ENCODE measurements at regions not wholly inside any gene's neighbourhood (a gene's known extent, or its start where the extent isn't known, plus 50 kb on each side); places are given as distances from the start of the nearest gene placed in this dataset.

GRCh38 chr16:85326113-85326793 is 214.0 kb upstream of the CIBAR2 start:
- no peak for DNase-seq (ENCODE audit: low read depth in 2 of 2)

GRCh38 chr16:85326794-85327181 is 214.5 kb upstream of the CIBAR2 start:
- DNase-seq (ENCODE audit: low read depth in 2 of 2) = no peak

GRCh38 chr16:85327731-85328675 is 215.7 kb upstream of the CIBAR2 start:
- DNase-seq (ENCODE audit: low read depth in 2 of 2) = no peak

- no peak for DNase-seq (ENCODE audit: low read depth in 2 of 2)
Observed at GRCh38 chr16:85328676-85329058, 216.4 kb upstream of the CIBAR2 start.

- no peak for DNase-seq (ENCODE audit: low read depth in 2 of 2)
Observed at GRCh38 chr16:85329059-85329812, 217.0 kb upstream of the CIBAR2 start.

GRCh38 chr16:85330006-85330693 is 217.9 kb upstream of the CIBAR2 start:
- DNase-seq (ENCODE audit: low read depth in 2 of 2) = no peak

- no peak for DNase-seq (ENCODE audit: low read depth in 2 of 2)
Observed at GRCh38 chr16:85330694-85331188, 218.5 kb upstream of the CIBAR2 start.

- DNase-seq (ENCODE audit: low read depth in 2 of 2) = no peak
Observed at GRCh38 chr16:85331688-85332087, 219.4 kb upstream of the CIBAR2 start.

- DNase-seq (ENCODE audit: low read depth in 2 of 2) = no peak
Observed at GRCh38 chr16:85332175-85332574, 219.9 kb upstream of the CIBAR2 start.

- no peak for DNase-seq (ENCODE audit: low read depth in 2 of 2)
Observed at GRCh38 chr16:85333337-85333736, 221.1 kb upstream of the CIBAR2 start.

GRCh38 chr16:85333744-85334640 is 221.7 kb upstream of the CIBAR2 start:
- DNase-seq (ENCODE audit: low read depth in 2 of 2) = no peak

GRCh38 chr16:85334718-85335583 is 222.7 kb upstream of the CIBAR2 start:
- DNase-seq (ENCODE audit: low read depth in 2 of 2) = no peak

- no peak for DNase-seq (ENCODE audit: low read depth in 2 of 2)
Observed at GRCh38 chr16:85335584-85336491, 223.6 kb upstream of the CIBAR2 start.

GRCh38 chr16:85337910-85338637 is 225.8 kb upstream of the CIBAR2 start:
- no peak for DNase-seq (ENCODE audit: low read depth in 2 of 2)

- no peak for DNase-seq (ENCODE audit: low read depth in 2 of 2)
Observed at GRCh38 chr16:85338638-85338982, 226.3 kb upstream of the CIBAR2 start.

- DNase-seq (ENCODE audit: low read depth in 2 of 2) = no peak
Observed at GRCh38 chr16:85338989-85339685, 226.9 kb upstream of the CIBAR2 start.

GRCh38 chr16:85341972-85342695 is 229.9 kb upstream of the CIBAR2 start:
- DNase-seq (ENCODE audit: low read depth in 2 of 2) = no peak

All from stimulated activated CD4-positive, alpha-beta T cell treated with anti-CD3 and anti-CD28 coated beads, Interleukin-1b, Interleukin-23, amount 100 ng/mL, for 1 hour (primary cell).